ENCODE measurements at regions not wholly inside any gene's neighbourhood (a gene's known extent, or its start where the extent isn't known, plus 50 kb on each side); places are given as distances from the start of the nearest gene placed in this dataset.

- DNase-seq: no peak
Observed at GRCh38 chr4:19791422-19792123, 460.1 kb upstream of the SLIT2 start.

- no peak for DNase-seq
Observed at GRCh38 chr4:19786616-19787015, 465.1 kb upstream of the SLIT2 start.

- DNase-seq: no peak
Observed at GRCh38 chr4:19783667-19784223, 468.0 kb upstream of the SLIT2 start.

- DNase-seq: no peak
Observed at GRCh38 chr4:19780871-19781270, 470.8 kb upstream of the SLIT2 start.

GRCh38 chr4:19776929-19777328 is 474.8 kb upstream of the SLIT2 start:
- DNase-seq: peak in 1 of 3 donors; percentile 20

GRCh38 chr4:19776021-19776459 is 475.7 kb upstream of the SLIT2 start:
- DNase-seq: peak in 1 of 3 donors; percentile 38

GRCh38 chr4:19774690-19775256 is 476.9 kb upstream of the SLIT2 start:
- DNase-seq: no peak

GRCh38 chr4:19772581-19772980 is 479.1 kb upstream of the SLIT2 start:
- DNase-seq: no peak

GRCh38 chr4:19756661-19757060 is 495.0 kb upstream of the SLIT2 start:
- DNase-seq: no peak

GRCh38 chr4:19752599-19752998 is 499.1 kb upstream of the SLIT2 start:
- DNase-seq: no peak

- peak; percentile 77 to 91 (median 82) for DNase-seq
Observed at GRCh38 chr4:19748519-19749479, 502.9 kb upstream of the SLIT2 start.

GRCh38 chr4:19746377-19746776 is 505.3 kb upstream of the SLIT2 start:
- no peak for DNase-seq

- no peak for DNase-seq
Observed at GRCh38 chr4:19743115-19743638, 508.5 kb upstream of the SLIT2 start.

- DNase-seq: peak in 1 of 3 donors; percentile 65
Observed at GRCh38 chr4:19739101-19739651, 512.5 kb upstream of the SLIT2 start.

- DNase-seq: no peak
Observed at GRCh38 chr4:19736968-19737756, 514.5 kb upstream of the SLIT2 start.

GRCh38 chr4:19735012-19735411 is 516.7 kb upstream of the SLIT2 start:
- DNase-seq: no peak

- peak in 2 of 3 donors; percentile 34 to 58 for DNase-seq
Observed at GRCh38 chr4:19729886-19730651, 521.6 kb upstream of the SLIT2 start.

GRCh38 chr4:19728773-19729172 is 522.9 kb upstream of the SLIT2 start:
- no peak for DNase-seq

GRCh38 chr4:19727141-19727540 is 524.6 kb upstream of the SLIT2 start:
- no peak for DNase-seq

- no peak for DNase-seq
Observed at GRCh38 chr4:19725130-19725529, 526.6 kb upstream of the SLIT2 start.
